Chondrocyte (in vitro differentiated cells): ENCODE measurements at regions not wholly inside any gene's neighbourhood (a gene's known extent, or its start where the extent isn't known, plus 50 kb on each side); places are given as distances from the start of the nearest gene placed in this dataset.

Source experiments
- DNase-seq: peaks from one replicate; pipeline ENCODE4 v3.0.0; 2021; ENCODE audit warnings: mixed read lengths, low spot score
- H3K27ac Mint-ChIP-seq: one replicate; pipeline ENCODE4 v1.8.0; 2021; ENCODE audit warnings: mild to moderate bottlenecking, moderate library complexity, mixed read lengths; ENCODE audit not compliant: unreplicated experiment
- H3K27me3 Mint-ChIP-seq: 2 replicates; pipeline ENCODE4 v1.8.0; 2021; ENCODE audit warnings: low read depth, mixed read lengths
- H3K36me3 Mint-ChIP-seq: 2 replicates; pipeline ENCODE4 v1.8.0; 2021; ENCODE audit warnings: low read depth, mixed read lengths
- H3K4me1 Mint-ChIP-seq: 2 replicates; pipeline ENCODE4 v1.8.0; 2021; ENCODE audit warnings: low read depth, mild to moderate bottlenecking, mixed read lengths
- H3K4me3 Mint-ChIP-seq: one replicate; pipeline ENCODE4 v1.8.0; 2021; ENCODE audit warnings: mild to moderate bottlenecking, moderate library complexity, mixed read lengths; ENCODE audit not compliant: unreplicated experiment
- H3K9me3 Mint-ChIP-seq: 2 replicates; pipeline ENCODE4 v1.8.0; 2021; ENCODE audit warnings: low read depth, mixed read lengths
- CTCF ChIP-seq: fragments of 200-600 bp; sonication (generic); IDR thresholded peaks from 2 replicates; pipeline ENCODE4 v1.5.0; 2021; ENCODE audit warnings: antibody characterized with exemption, mild to moderate bottlenecking, moderate library complexity

- Mint-ChIP-seq H3K27ac (no peak overlapping the region), H3K27me3 (peaks cover 5% of the 10 kb centered on the region), H3K9me3 (no peaks in the 10 kb centered on the region), H3K36me3 (no peaks in the 10 kb centered on the region), H3K4me3 (no peak overlapping the region), H3K4me1 (no peaks in the 10 kb centered on the region)
- TF ChIP-seq CTCF, result no peak
- DNase-seq, result no peak
Observed at GRCh38 chr2:51301381-51301780, 269.4 kb upstream of the NRXN1 start.

GRCh38 chr2:51299370-51299769 is 267.4 kb upstream of the NRXN1 start:
- H3K4me3 Mint-ChIP-seq, result no peak overlapping the region
- no peaks in the 10 kb centered on the region for H3K9me3 Mint-ChIP-seq
- no peak for DNase-seq
- H3K27ac Mint-ChIP-seq, result no peak overlapping the region
- no peaks in the 10 kb centered on the region for H3K36me3 Mint-ChIP-seq
- H3K4me1 Mint-ChIP-seq, result no peaks in the 10 kb centered on the region
- no peak for TF ChIP-seq CTCF
- H3K27me3 Mint-ChIP-seq, result peaks cover 5% of the 10 kb centered on the region

- DNase-seq, result no peak
- no peak for TF ChIP-seq CTCF
- no peak overlapping the region for H3K4me3 Mint-ChIP-seq
- no peak overlapping the region for H3K27ac Mint-ChIP-seq
- no peaks in the 10 kb centered on the region for H3K4me1 Mint-ChIP-seq
- no peaks in the 10 kb centered on the region for H3K9me3 Mint-ChIP-seq
- no peaks in the 10 kb centered on the region for H3K36me3 Mint-ChIP-seq
- H3K27me3 Mint-ChIP-seq, result peaks cover 5% of the 10 kb centered on the region
Observed at GRCh38 chr2:51297488-51297887, 265.6 kb upstream of the NRXN1 start.

GRCh38 chr2:51293566-51294200 is 261.8 kb upstream of the NRXN1 start:
- no peaks in the 10 kb centered on the region for H3K9me3 Mint-ChIP-seq
- H3K27ac Mint-ChIP-seq, result no peak overlapping the region
- no peak for DNase-seq
- peaks cover 3% of the 10 kb centered on the region for H3K27me3 Mint-ChIP-seq
- no peak overlapping the region for H3K4me3 Mint-ChIP-seq
- no peaks in the 10 kb centered on the region for H3K36me3 Mint-ChIP-seq
- no peak for TF ChIP-seq CTCF
- peaks cover 5% of the 10 kb centered on the region for H3K4me1 Mint-ChIP-seq

- no peaks in the 10 kb centered on the region for H3K9me3 Mint-ChIP-seq
Observed at GRCh38 chr2:51291762-51292551, 260.0 kb upstream of the NRXN1 start.

More at GRCh38 chr2:51291762-51292551, 260.0 kb upstream of the NRXN1 start:
- no peaks in the 10 kb centered on the region for H3K36me3 Mint-ChIP-seq
- no peak for TF ChIP-seq CTCF
- no peak overlapping the region for H3K27ac Mint-ChIP-seq
- H3K4me3 Mint-ChIP-seq, result no peak overlapping the region
- DNase-seq, result no peak
- H3K4me1 Mint-ChIP-seq, result peaks cover 5% of the 10 kb centered on the region
- peaks cover 3% of the 10 kb centered on the region for H3K27me3 Mint-ChIP-seq
